C4-2B (cell line): ENCODE measurements at regions not wholly inside any gene's neighbourhood (a gene's known extent, or its start where the extent isn't known, plus 50 kb on each side); places are given as distances from the start of the nearest gene placed in this dataset.

ENCODE experiments used
- H3K27ac ChIP-seq: fragments of 450-650 bp; 2 replicates; pipeline ENCODE4 v1.5.1; 2017
- CTCF ChIP-seq: fragments of 450-650 bp; conservative IDR thresholded peaks from 2 replicates; pipeline ENCODE4 v1.5.1; 2017; ENCODE audit warnings: mild to moderate bottlenecking
- ZFX ChIP-seq: fragments of 450-650 bp; IDR thresholded peaks from 2 replicates; pipeline ENCODE4 v1.6.1; 2017

GRCh38 chr21:35616090-35616489 lies 444.2 kb downstream of the SETD4 start:
- no peak for TF ChIP-seq ZFX
- peak; percentile 58 for TF ChIP-seq CTCF
- no peak overlapping the region for H3K27ac ChIP-seq

GRCh38 chr21:35615325-35615724 lies 445.0 kb downstream of the SETD4 start:
- TF ChIP-seq CTCF (no peak), ZFX (no peak)
- no peak overlapping the region for H3K27ac ChIP-seq

GRCh38 chr21:35614396-35614921 lies 445.9 kb downstream of the SETD4 start:
- TF ChIP-seq CTCF = no peak
- no peak for TF ChIP-seq ZFX
- H3K27ac ChIP-seq = no peak overlapping the region

GRCh38 chr21:35611708-35612132 lies 448.6 kb downstream of the SETD4 start:
- H3K27ac ChIP-seq = no peak overlapping the region
- TF ChIP-seq CTCF (no peak), ZFX (no peak)

GRCh38 chr21:35609263-35609662 lies 451.1 kb downstream of the SETD4 start:
- H3K27ac ChIP-seq = no peak overlapping the region
- TF ChIP-seq ZFX (no peak), CTCF (no peak)

- H3K27ac ChIP-seq = no peak overlapping the region
- TF ChIP-seq ZFX (no peak), CTCF (no peak)
Observed at GRCh38 chr21:35607406-35607805, 452.9 kb downstream of the SETD4 start.

- TF ChIP-seq ZFX = no peak
- TF ChIP-seq CTCF = no peak
- no peak overlapping the region for H3K27ac ChIP-seq
Observed at GRCh38 chr21:35606578-35606977, 453.7 kb downstream of the SETD4 start.
